Adrenal gland (tissue), 5 donors: ENCODE measurements at regions not wholly inside any gene's neighbourhood (a gene's known extent, or its start where the extent isn't known, plus 50 kb on each side); places are given as distances from the start of the nearest gene placed in this dataset.

Source experiments
- CTCF ChIP-seq, 6 experiments: fragments of 450-650 bp in 4 of 6; fragments of 200-600 bp in 2 of 6; sonication (generic) in 1 of 6; IDR thresholded peaks; 1 replicate in 5 of 6; 2 replicates in 1 of 6; pipeline versions ENCODE4 v1.5.1 to v1.8.0; 2016 to 2021; ENCODE audit warnings: antibody characterized with exemption in 6 of 6, mild to moderate bottlenecking in 2 of 6, moderate library complexity in 1 of 6
- POLR2A ChIP-seq, 2 donors: fragments of 450-650 bp; IDR thresholded peaks; one replicate each; pipeline ENCODE4 v1.6.1; 2017; ENCODE audit warnings: antibody characterized with exemption in 2 of 2, mild to moderate bottlenecking in 2 of 2, moderate library complexity in 1 of 2
- donor health status: DM: no; HTN: no; CAD: no.

DNA sequence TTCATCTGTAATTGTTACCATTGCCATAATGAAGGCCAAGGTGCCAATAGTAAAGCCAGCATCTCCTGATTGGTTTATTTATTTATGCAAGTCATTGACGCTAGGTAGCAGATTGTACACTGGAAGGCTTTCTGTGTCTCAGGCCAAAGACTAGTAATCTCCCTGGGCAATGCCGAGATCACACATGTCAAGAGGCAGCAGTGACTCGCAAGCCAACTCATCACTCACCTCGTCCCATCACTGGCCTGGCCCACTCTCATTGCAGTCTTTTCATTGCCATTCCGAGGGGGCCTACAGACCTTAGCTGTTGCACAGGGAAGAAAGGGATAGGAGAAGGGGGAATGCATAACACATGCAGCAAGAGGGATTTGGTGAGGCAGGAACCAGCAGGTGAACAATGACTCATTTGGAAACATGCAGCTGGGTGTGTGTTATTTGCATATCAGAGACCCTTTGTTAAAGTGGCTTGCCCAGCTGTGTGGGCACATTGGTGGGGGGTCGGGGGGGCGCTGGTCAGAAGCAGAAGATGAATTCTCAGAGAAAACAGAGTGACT, 448.7 kb upstream of the HNRNPA3 start:
- TF ChIP-seq CTCF (IDR thresholded peaks at IDR 0.05), result no peak
- no peak for TF ChIP-seq POLR2A (IDR thresholded peaks at IDR 0.05)
